ENCODE measurements at regions not wholly inside any gene's neighbourhood (a gene's known extent, or its start where the extent isn't known, plus 50 kb on each side); places are given as distances from the start of the nearest gene placed in this dataset.

DNA sequence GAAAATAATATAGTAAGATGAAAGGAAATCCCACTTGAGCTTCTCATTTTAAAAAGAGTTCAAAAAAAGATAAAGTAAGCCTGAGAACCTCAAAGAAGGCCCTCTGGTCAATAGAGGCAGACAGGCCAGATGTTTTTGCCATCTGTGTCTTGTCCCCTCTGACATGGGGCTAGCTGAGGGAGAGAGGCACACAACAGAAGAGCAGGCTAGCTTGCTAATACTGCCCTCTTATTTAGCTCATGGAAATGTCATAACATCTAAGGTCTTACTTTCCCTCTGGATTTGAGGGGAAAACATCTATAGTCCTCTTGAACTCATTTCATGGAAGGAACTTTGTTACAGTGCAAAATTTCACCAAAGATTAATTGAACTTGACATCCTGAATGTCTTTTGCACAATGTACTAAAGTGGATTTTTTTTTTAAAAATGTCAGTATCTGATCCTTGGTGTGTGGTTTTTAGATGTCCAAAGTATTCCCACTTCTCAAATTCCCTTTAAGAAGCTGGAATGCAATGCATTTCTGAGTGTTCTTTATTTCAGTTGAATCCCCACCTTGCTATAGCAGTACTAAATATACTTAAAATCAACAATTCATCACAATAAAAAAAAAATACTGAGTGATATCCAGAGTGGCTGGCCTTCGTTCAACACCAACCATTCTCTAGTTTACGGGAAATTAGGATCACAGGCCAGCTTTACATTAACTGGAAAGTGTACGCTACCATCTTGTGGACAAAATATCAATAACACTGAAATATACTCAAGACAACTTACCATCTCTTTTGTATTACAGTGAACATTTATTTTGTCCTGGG lies 176.7 kb downstream of the PAH start:
- H4K20me1 ChIP-seq (ENCODE audit: low read depth), result no peaks in the 10 kb centered on the region
- no peak overlapping the region for H3K27ac ChIP-seq
- Mint-ChIP-seq H3K4me3 (no peak overlapping the region), H3K36me3 (no peaks in the 10 kb centered on the region), H3K4me1 (no peaks in the 10 kb centered on the region), H3K27ac (no peak overlapping the region), H3K27me3 (ENCODE audit: insufficient read depth, low read depth) (no peaks in the 10 kb centered on the region), H3K9me3 (no peaks in the 10 kb centered on the region)
- DNase-seq (ENCODE audit: low spot score), result peak; percentile 41
- no peak overlapping the region for H3K4me2 ChIP-seq
- no peaks in the 10 kb centered on the region for H3K9me3 ChIP-seq (ENCODE audit: low read depth)
- H3K27me3 ChIP-seq, result no peaks in the 10 kb centered on the region
- H3K4me1 ChIP-seq, result no peaks in the 10 kb centered on the region
- H3F3A ChIP-seq (ENCODE audit: low read depth), result no peaks in the 10 kb centered on the region
- no peaks in the 10 kb centered on the region for H3K79me2 ChIP-seq (ENCODE audit: low read depth)
- no peak overlapping the region for H3K9ac ChIP-seq
- TF ChIP-seq, protein P1, sequence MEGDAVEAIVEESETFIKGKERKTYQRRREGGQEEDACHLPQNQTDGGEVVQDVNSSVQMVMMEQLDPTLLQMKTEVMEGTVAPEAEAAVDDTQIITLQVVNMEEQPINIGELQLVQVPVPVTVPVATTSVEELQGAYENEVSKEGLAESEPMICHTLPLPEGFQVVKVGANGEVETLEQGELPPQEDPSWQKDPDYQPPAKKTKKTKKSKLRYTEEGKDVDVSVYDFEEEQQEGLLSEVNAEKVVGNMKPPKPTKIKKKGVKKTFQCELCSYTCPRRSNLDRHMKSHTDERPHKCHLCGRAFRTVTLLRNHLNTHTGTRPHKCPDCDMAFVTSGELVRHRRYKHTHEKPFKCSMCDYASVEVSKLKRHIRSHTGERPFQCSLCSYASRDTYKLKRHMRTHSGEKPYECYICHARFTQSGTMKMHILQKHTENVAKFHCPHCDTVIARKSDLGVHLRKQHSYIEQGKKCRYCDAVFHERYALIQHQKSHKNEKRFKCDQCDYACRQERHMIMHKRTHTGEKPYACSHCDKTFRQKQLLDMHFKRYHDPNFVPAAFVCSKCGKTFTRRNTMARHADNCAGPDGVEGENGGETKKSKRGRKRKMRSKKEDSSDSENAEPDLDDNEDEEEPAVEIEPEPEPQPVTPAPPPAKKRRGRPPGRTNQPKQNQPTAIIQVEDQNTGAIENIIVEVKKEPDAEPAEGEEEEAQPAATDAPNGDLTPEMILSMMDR (IDR thresholded peaks at IDR 0.05), result peak; percentile 54
- TF ChIP-seq EZH2phosphoT487 (IDR thresholded peaks at IDR 0.05) (no peak), EZH2 (IDR thresholded peaks at IDR 0.05) (no peak)
- H2AFZ ChIP-seq (replicated peaks), result no peak overlapping the region
- H3K4me3 ChIP-seq, result no peak overlapping the region
- no peaks in the 10 kb centered on the region for H3K36me3 ChIP-seq

DNA sequence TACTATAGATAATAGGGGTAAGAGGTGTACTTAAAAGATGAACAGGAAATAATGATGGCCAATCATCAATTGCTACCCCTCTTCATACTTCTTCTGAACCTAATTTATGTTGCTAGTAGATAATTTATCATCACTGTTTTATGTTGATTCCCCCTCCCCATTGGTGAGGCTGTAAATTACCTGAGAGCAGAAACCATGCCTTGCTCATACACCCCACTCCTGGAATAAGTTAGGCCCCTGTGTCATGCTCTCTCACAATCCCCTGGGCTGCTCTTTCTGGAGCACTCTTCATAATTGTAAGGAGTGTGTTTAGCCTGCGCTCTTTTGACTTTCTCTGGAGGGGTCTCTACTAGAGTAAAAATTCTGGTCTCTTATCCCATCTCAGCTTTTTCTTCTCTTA lies 180.7 kb downstream of the PAH start:
- Histone ChIP-seq H3K4me2 (no peak overlapping the region), H3K36me3 (no peaks in the 10 kb centered on the region), H2AFZ (replicated peaks) (no peak overlapping the region), H4K20me1 (ENCODE audit: low read depth) (no peaks in the 10 kb centered on the region), H3K9ac (no peak overlapping the region), H3K27ac (no peak overlapping the region), H3K4me1 (no peaks in the 10 kb centered on the region), H3K4me3 (no peak overlapping the region), H3K9me3 (ENCODE audit: low read depth) (no peaks in the 10 kb centered on the region), H3K27me3 (no peaks in the 10 kb centered on the region), H3K79me2 (ENCODE audit: low read depth) (no peaks in the 10 kb centered on the region), H3F3A (ENCODE audit: low read depth) (no peaks in the 10 kb centered on the region)
- Mint-ChIP-seq H3K36me3 (no peaks in the 10 kb centered on the region), H3K4me1 (no peaks in the 10 kb centered on the region), H3K9me3 (no peaks in the 10 kb centered on the region), H3K27me3 (ENCODE audit: insufficient read depth, low read depth) (peaks cover 4% of the 10 kb centered on the region), H3K4me3 (no peak overlapping the region), H3K27ac (no peak overlapping the region)
- no peak for DNase-seq (ENCODE audit: low spot score)
- no peak for TF ChIP-seq EZH2phosphoT487 (IDR thresholded peaks at IDR 0.05)
- TF ChIP-seq, protein P1 (IDR thresholded peaks at IDR 0.05), result no peak
- TF ChIP-seq EZH2 (IDR thresholded peaks at IDR 0.05), result no peak

DNA sequence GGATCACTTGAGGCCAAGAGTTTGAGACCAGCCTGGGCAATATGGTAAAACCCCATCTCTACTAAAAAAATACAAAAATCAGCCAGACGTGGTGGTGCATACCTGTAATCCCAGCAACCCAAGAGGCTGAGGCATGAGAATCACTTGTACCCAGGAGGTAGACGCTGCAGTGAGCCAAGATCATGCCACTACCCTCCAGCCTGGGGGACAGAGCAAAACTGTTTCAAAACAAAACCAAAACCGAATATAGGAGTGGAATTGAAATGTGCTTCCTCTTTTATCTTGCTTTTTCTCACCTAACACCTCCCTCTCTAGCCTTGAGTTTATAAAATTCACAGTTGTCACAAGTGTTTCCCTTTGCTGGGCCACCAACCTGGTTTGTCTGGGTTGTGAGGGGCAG lies 181.9 kb downstream of the PAH start:
- no peaks in the 10 kb centered on the region for H3K79me2 ChIP-seq (ENCODE audit: low read depth)
- no peak overlapping the region for H3K27ac ChIP-seq
- Mint-ChIP-seq H3K4me1 (no peaks in the 10 kb centered on the region), H3K9me3 (no peaks in the 10 kb centered on the region), H3K4me3 (no peak overlapping the region), H3K36me3 (no peaks in the 10 kb centered on the region), H3K27me3 (ENCODE audit: insufficient read depth, low read depth) (peaks cover 5% of the 10 kb centered on the region), H3K27ac (no peak overlapping the region)
- H3F3A ChIP-seq (ENCODE audit: low read depth), result no peaks in the 10 kb centered on the region
- H3K27me3 ChIP-seq, result no peaks in the 10 kb centered on the region
- H3K4me1 ChIP-seq, result no peaks in the 10 kb centered on the region
- H3K9ac ChIP-seq, result no peak overlapping the region
- no peaks in the 10 kb centered on the region for H4K20me1 ChIP-seq (ENCODE audit: low read depth)
- H3K9me3 ChIP-seq (ENCODE audit: low read depth), result no peaks in the 10 kb centered on the region
- H3K4me2 ChIP-seq, result no peak overlapping the region
- TF ChIP-seq, protein P1 (IDR thresholded peaks at IDR 0.05), result no peak
- no peak for TF ChIP-seq EZH2 (IDR thresholded peaks at IDR 0.05)
- TF ChIP-seq EZH2phosphoT487 (IDR thresholded peaks at IDR 0.05), result no peak
- H3K4me3 ChIP-seq, result no peak overlapping the region
- no peak for DNase-seq (ENCODE audit: low spot score)
- H3K36me3 ChIP-seq, result no peaks in the 10 kb centered on the region
- H2AFZ ChIP-seq (replicated peaks), result no peak overlapping the region

All from neural progenitor cell (in vitro differentiated cells).